ENCODE measurements at regions not wholly inside any gene's neighbourhood (a gene's known extent, or its start where the extent isn't known, plus 50 kb on each side); places are given as distances from the start of the nearest gene placed in this dataset.

GRCh38 chr4:30160140-30160539, 560.0 kb upstream of the PCDH7 start:
- CTCF ChIA-PET, result no interaction called here
- H3K27me3 ChIP-seq (ENCODE audit: insufficient read depth, low read length), result no peaks in the 10 kb centered on the region
- no peaks in the 10 kb centered on the region for H3K4me1 ChIP-seq (ENCODE audit: control insufficient read depth in 1 of 2, insufficient read depth in 2 of 2, low read length in 2 of 2)
- no peaks in the 10 kb centered on the region for H3K36me3 ChIP-seq (ENCODE audit: control insufficient read depth in 1 of 2, insufficient read depth in 2 of 2, low read length in 2 of 2)
- H3K9me2 ChIP-seq (ENCODE audit: insufficient read depth), result no peaks in the 10 kb centered on the region
- H3K79me2 ChIP-seq (ENCODE audit: insufficient read depth, low read length), result no peaks in the 10 kb centered on the region
- no peak overlapping the region for H2AFZ ChIP-seq (ENCODE audit: low read depth, low read length, poor library complexity, severe bottlenecking)
- no peak overlapping the region for H3K4me3 ChIP-seq (replicated peaks in 1 of 2; ENCODE audit: low read depth in 1 of 2, low read length in 2 of 2)
- no peak for TF ChIP-seq SIN3A (IDR thresholded peaks at IDR 0.05; ENCODE audit: low read depth)
- TF ChIP-seq EZH2phosphoT487 (IDR thresholded peaks at IDR 0.05; ENCODE audit: borderline replicate concordance), result no peak
- no peak for TF ChIP-seq EGR1 (IDR thresholded peaks at IDR 0.05; ENCODE audit: low read depth)
- TF ChIP-seq ZFX (IDR thresholded peaks at IDR 0.05), result no peak
- TF ChIP-seq MAX (IDR thresholded peaks at IDR 0.05), result no peak
- no peak for TF ChIP-seq ZNF274 (IDR thresholded peaks at IDR 0.05; ENCODE audit: low read depth, low read length)
- TF ChIP-seq SRF (IDR thresholded peaks at IDR 0.05; ENCODE audit: low read depth), result no peak
- no peak for TF ChIP-seq CEBPB (IDR thresholded peaks at IDR 0.05; ENCODE audit: low read depth)
- TF ChIP-seq REST (IDR thresholded peaks at IDR 0.05; ENCODE audit: low read depth), result no peak
- TF ChIP-seq POLR2A (IDR thresholded peaks at IDR 0.05; ENCODE audit: borderline replicate concordance, extremely low read depth, insufficient read depth, insufficient read length), result no peak
- TF ChIP-seq TCF7L2 (IDR thresholded peaks at IDR 0.05; ENCODE audit: borderline replicate concordance, extremely low read depth, insufficient read depth, insufficient read length), result no peak
- no peak for TF ChIP-seq ZBTB33 (IDR thresholded peaks at IDR 0.05; ENCODE audit: extremely low read depth, insufficient replicate concordance, low read length)
- BruUV-seq (replicated peaks), result no TSS peak
- RAD21 ChIA-PET (ENCODE audit: low non-redundant PET in 1 of 2, low total read pairs in 2 of 2, uncharacterized antibody in 2 of 2, unreplicated experiment in 2 of 2), result no interaction called here
- no peaks in the 10 kb centered on the region for H3K9me3 ChIP-seq (ENCODE audit: control insufficient read depth in 1 of 2, insufficient read depth in 1 of 2, low read depth in 1 of 2, low read length in 2 of 2)
- POLR2A ChIA-PET, result no interaction called here
- no peaks in the 10 kb centered on the region for H4K20me1 ChIP-seq (ENCODE audit: insufficient read depth)
- no peak overlapping the region for H3K27ac ChIP-seq (ENCODE audit: low read depth, low read length)
- H3K4me2 ChIP-seq (ENCODE audit: low read length), result no peak overlapping the region
- DNase-seq (ENCODE audit: low read depth, low spot score) (no peak), ATAC-seq (no peak)
- no peak overlapping the region for H3K9ac ChIP-seq (ENCODE audit: low read length)
- intact Hi-C loops (cut with micrococcal nuclease), result no loop called here

Measured in HCT116 (cell line).